ENCODE measurements at regions not wholly inside any gene's neighbourhood (a gene's known extent, or its start where the extent isn't known, plus 50 kb on each side); places are given as distances from the start of the nearest gene placed in this dataset.
"Not testable (repeated sequence)": the region's sequence is repeated elsewhere in the genome, so short reads cannot be mapped to it uniquely, and the experiment has no call there.

- WGBS, 2 donors = 22% methylated on average over 1 of the region's 1 CpG
- DNase-seq = no peak
- intact Hi-C loops (cut with DNase I) = no loop called here
- H3K27me3 ChIP-seq = no peaks in the 10 kb centered on the region
- H3K4me3 ChIP-seq = no peak overlapping the region
- no peaks in the 10 kb centered on the region for H3K36me3 ChIP-seq
- TF ChIP-seq POLR2A (IDR thresholded peaks at IDR 0.05) = no peak
- TF ChIP-seq, protein P1, sequence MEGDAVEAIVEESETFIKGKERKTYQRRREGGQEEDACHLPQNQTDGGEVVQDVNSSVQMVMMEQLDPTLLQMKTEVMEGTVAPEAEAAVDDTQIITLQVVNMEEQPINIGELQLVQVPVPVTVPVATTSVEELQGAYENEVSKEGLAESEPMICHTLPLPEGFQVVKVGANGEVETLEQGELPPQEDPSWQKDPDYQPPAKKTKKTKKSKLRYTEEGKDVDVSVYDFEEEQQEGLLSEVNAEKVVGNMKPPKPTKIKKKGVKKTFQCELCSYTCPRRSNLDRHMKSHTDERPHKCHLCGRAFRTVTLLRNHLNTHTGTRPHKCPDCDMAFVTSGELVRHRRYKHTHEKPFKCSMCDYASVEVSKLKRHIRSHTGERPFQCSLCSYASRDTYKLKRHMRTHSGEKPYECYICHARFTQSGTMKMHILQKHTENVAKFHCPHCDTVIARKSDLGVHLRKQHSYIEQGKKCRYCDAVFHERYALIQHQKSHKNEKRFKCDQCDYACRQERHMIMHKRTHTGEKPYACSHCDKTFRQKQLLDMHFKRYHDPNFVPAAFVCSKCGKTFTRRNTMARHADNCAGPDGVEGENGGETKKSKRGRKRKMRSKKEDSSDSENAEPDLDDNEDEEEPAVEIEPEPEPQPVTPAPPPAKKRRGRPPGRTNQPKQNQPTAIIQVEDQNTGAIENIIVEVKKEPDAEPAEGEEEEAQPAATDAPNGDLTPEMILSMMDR (IDR thresholded peaks at IDR 0.05) = no peak
- no peak overlapping the region for H3K27ac ChIP-seq
- no peaks in the 10 kb centered on the region for H3K4me1 ChIP-seq
- no peaks in the 10 kb centered on the region for H3K9me3 ChIP-seq
These were observed 265.0 kb downstream of the KCNJ3 start for GRCh38 chr2:154963511-154963910.

DNA sequence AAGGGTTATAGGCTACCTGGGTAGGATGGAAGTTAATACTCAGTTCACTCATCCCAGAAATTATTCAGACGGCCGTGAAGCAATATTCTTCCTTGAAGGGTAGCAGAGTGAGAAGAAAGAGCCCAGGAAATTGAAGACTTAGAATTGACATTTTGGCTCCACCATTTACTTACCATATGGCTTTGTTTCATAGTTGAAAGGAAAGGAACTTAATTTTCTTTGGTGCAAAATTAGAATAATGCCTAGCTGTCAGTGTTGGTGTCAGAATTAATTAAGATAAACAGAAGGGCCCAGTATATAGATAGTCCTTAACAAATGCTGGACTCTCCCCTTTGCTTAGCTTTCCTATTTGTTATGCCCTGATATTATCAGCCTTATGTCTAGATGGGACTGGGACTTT lies 263.2 kb downstream of the KCNJ3 start:
- H3K36me3 ChIP-seq = no peaks in the 10 kb centered on the region
- H3K9me3 ChIP-seq = no peaks in the 10 kb centered on the region
- no peak for DNase-seq
- no peaks in the 10 kb centered on the region for H3K4me1 ChIP-seq
- 88 to 96% methylated on average over 2 of the region's 2 CpGs for WGBS, 2 donors
- H3K27ac ChIP-seq = no peak overlapping the region
- TF ChIP-seq, protein P1 (IDR thresholded peaks at IDR 0.05) = no peak
- no peak for TF ChIP-seq POLR2A (IDR thresholded peaks at IDR 0.05)
- H3K4me3 ChIP-seq = no peak overlapping the region
- no peaks in the 10 kb centered on the region for H3K27me3 ChIP-seq
- intact Hi-C loops (cut with DNase I) = no loop called here

- no peaks in the 10 kb centered on the region for H3K9me3 ChIP-seq
- intact Hi-C loops (cut with DNase I) = no loop called here
- no peaks in the 10 kb centered on the region for H3K27me3 ChIP-seq
- no peak for TF ChIP-seq POLR2A (IDR thresholded peaks at IDR 0.05)
- TF ChIP-seq, protein P1 (IDR thresholded peaks at IDR 0.05) = no peak
- no peak overlapping the region for H3K27ac ChIP-seq
- no peaks in the 10 kb centered on the region for H3K4me1 ChIP-seq
- no peaks in the 10 kb centered on the region for H3K36me3 ChIP-seq
- no peak overlapping the region for H3K4me3 ChIP-seq
- no peak for DNase-seq
- 63 to 67% methylated on average over 3 of the region's 3 CpGs for WGBS, 2 donors
These were observed 262.5 kb downstream of the KCNJ3 start for GRCh38 chr2:154960802-154961583.

- 45 to 59% methylated on average over 4 of the region's 4 CpGs for WGBS, 2 donors
- no peaks in the 10 kb centered on the region for H3K9me3 ChIP-seq
- no peak overlapping the region for H3K4me3 ChIP-seq
- H3K27me3 ChIP-seq = no peaks in the 10 kb centered on the region
- H3K36me3 ChIP-seq = no peaks in the 10 kb centered on the region
- H3K27ac ChIP-seq = no peak overlapping the region
- H3K4me1 ChIP-seq = no peaks in the 10 kb centered on the region
- TF ChIP-seq, protein P1 (IDR thresholded peaks at IDR 0.05) = no peak
- no peak for TF ChIP-seq POLR2A (IDR thresholded peaks at IDR 0.05)
- DNase-seq = no peak
- intact Hi-C loops (cut with DNase I) = no loop called here
These were observed 254.0 kb downstream of the KCNJ3 start for GRCh38 chr2:154952346-154952980.

GRCh38 chr2:154947416-154947815 lies 248.9 kb downstream of the KCNJ3 start:
- H3K4me1 ChIP-seq; H3K27me3 ChIP-seq; H3K9me3 ChIP-seq; H3K36me3 ChIP-seq; H3K4me3 ChIP-seq; H3K27ac ChIP-seq; DNase-seq; intact Hi-C loops (cut with DNase I): not testable (repeated sequence)
- WGBS, 2 donors = 75 to 83% methylated on average over 16 of the region's 16 CpGs
